OCI-LY3 (cell line): ENCODE measurements at regions not wholly inside any gene's neighbourhood (a gene's known extent, or its start where the extent isn't known, plus 50 kb on each side); places are given as distances from the start of the nearest gene placed in this dataset.

ENCODE experiments used
- H2AFZ ChIP-seq: fragments of 200-600, 300-600 bp; shearing (Covaris generic); 2 replicates; pipeline ENCODE4 v1.6.0; 2014; ENCODE audit warnings: antibody characterized with exemption, low read depth, low read length
- H3K27ac ChIP-seq: fragments of 200-600, 300-600 bp; sonication (generic); 2 replicates; pipeline ENCODE4 v1.5.1; 2014; ENCODE audit warnings: mild to moderate bottlenecking, low read length, moderate library complexity, mixed read lengths
- H3K27me3 ChIP-seq: fragments of 200-600, 300-600 bp; sonication (generic); 2 replicates; pipeline ENCODE4 v1.6.1; 2014; ENCODE audit warnings: low read depth, low read length, mixed read lengths
- H3K36me3 ChIP-seq: fragments of 200-600, 300-600 bp; sonication (generic); replicated peaks from 2 replicates; pipeline ENCODE3; 2014; ENCODE audit warnings: low read depth, low read length, mixed read lengths
- H3K4me1 ChIP-seq: fragments of 300-600, 200-600 bp; sonication (generic); 2 replicates; pipeline ENCODE4 v1.6.1; 2014; ENCODE audit warnings: low read length, mixed read lengths
- H3K4me2 ChIP-seq: fragments of 200-600, 300-600 bp; sonication (generic); 2 replicates; pipeline ENCODE4 v1.6.1; 2014; ENCODE audit warnings: low read length, mixed read lengths
- H3K4me3 ChIP-seq: fragments of 300-600, 200-600 bp; sonication (generic); 2 replicates; pipeline ENCODE4 v1.5.1; 2014; ENCODE audit warnings: antibody characterized with exemption, mild to moderate bottlenecking, low read length, moderate library complexity
- H3K79me2 ChIP-seq: fragments of 300-600, 200-600 bp; shearing (Covaris generic); 2 replicates; pipeline ENCODE4 v1.6.1; 2014; ENCODE audit warnings: mild to moderate bottlenecking, low read length, mixed read lengths
- H3K9ac ChIP-seq: fragments of 300-600, 200-600 bp; shearing (Covaris generic); 2 replicates; pipeline ENCODE4 v1.6.0; 2014; ENCODE audit warnings: mild to moderate bottlenecking, low read length, moderate library complexity
- H3K9me3 ChIP-seq: fragments of 200-600, 300-600 bp; shearing (Covaris generic); 2 replicates; pipeline ENCODE4 v1.6.1; 2014; ENCODE audit warnings: low read length, mixed read lengths; ENCODE audit not compliant: insufficient read depth
- H4K20me1 ChIP-seq: fragments of 200-600, 300-600 bp; sonication (generic); 2 replicates; pipeline ENCODE4 v1.6.1; 2016; ENCODE audit warnings: low read length, mixed read lengths; ENCODE audit not compliant: insufficient read depth
- CTCF ChIP-seq: fragments of 200-600, 300-600 bp; sonication (generic); IDR thresholded peaks from 2 replicates; pipeline ENCODE4 v1.5.1; 2014; ENCODE audit warnings: antibody characterized with exemption, low read length, low read depth
- EZH2phosphoT487 ChIP-seq: fragments of 200-600 bp; shearing (Covaris generic); IDR thresholded peaks from 2 replicates; pipeline ENCODE4 v1.6.1; 2018; ENCODE audit warnings: antibody characterized with exemption, mixed run types, low read depth

GRCh38 chr2:181836583-181836982 is 54.9 kb upstream of the ITPRID2 start:
- no peak overlapping the region for H3K4me2 ChIP-seq
- no peaks in the 10 kb centered on the region for H3K9me3 ChIP-seq
- no peaks in the 10 kb centered on the region for H3K79me2 ChIP-seq
- H3K27me3 ChIP-seq = no peaks in the 10 kb centered on the region
- no peak overlapping the region for H3K27ac ChIP-seq
- H4K20me1 ChIP-seq = no peaks in the 10 kb centered on the region
- H3K36me3 ChIP-seq = no peaks in the 10 kb centered on the region
- no peaks in the 10 kb centered on the region for H3K4me1 ChIP-seq
- H2AFZ ChIP-seq = no peak overlapping the region
- TF ChIP-seq EZH2phosphoT487 (no peak), CTCF (no peak)
- no peak overlapping the region for H3K9ac ChIP-seq
- H3K4me3 ChIP-seq = no peak overlapping the region

GRCh38 chr2:181837563-181837962 is 54.0 kb upstream of the ITPRID2 start:
- Histone ChIP-seq H3K79me2 (no peaks in the 10 kb centered on the region), H3K9ac (no peak overlapping the region), H3K4me2 (no peak overlapping the region), H3K9me3 (no peaks in the 10 kb centered on the region), H2AFZ (no peak overlapping the region), H3K4me3 (no peak overlapping the region), H3K36me3 (no peaks in the 10 kb centered on the region), H3K4me1 (no peaks in the 10 kb centered on the region), H3K27me3 (no peaks in the 10 kb centered on the region; the same call in 1 of the 2 replicates), H4K20me1 (no peaks in the 10 kb centered on the region), H3K27ac (no peak overlapping the region)
- TF ChIP-seq EZH2phosphoT487 = no peak
- TF ChIP-seq CTCF = no peak

GRCh38 chr2:181839811-181840210 is 51.7 kb upstream of the ITPRID2 start:
- Histone ChIP-seq H2AFZ (no peak overlapping the region), H3K4me3 (no peak overlapping the region), H3K27ac (no peak overlapping the region), H4K20me1 (no peaks in the 10 kb centered on the region), H3K9ac (no peak overlapping the region), H3K79me2 (no peaks in the 10 kb centered on the region), H3K36me3 (no peaks in the 10 kb centered on the region), H3K9me3 (no peaks in the 10 kb centered on the region), H3K4me2 (no peak overlapping the region), H3K27me3 (no peaks in the 10 kb centered on the region; the same call in 1 of the 2 replicates), H3K4me1 (no peaks in the 10 kb centered on the region)
- TF ChIP-seq CTCF (no peak), EZH2phosphoT487 (no peak)

GRCh38 chr2:181841079-181841478 is 50.5 kb upstream of the ITPRID2 start:
- H3K9me3 ChIP-seq = no peaks in the 10 kb centered on the region
- no peak overlapping the region for H3K9ac ChIP-seq
- no peaks in the 10 kb centered on the region; the same call in 1 of the 2 replicates for H3K27me3 ChIP-seq
- H3K27ac ChIP-seq = no peak overlapping the region
- no peak overlapping the region for H3K4me2 ChIP-seq
- no peaks in the 10 kb centered on the region for H4K20me1 ChIP-seq
- no peaks in the 10 kb centered on the region for H3K36me3 ChIP-seq
- H3K4me3 ChIP-seq = no peak overlapping the region
- no peaks in the 10 kb centered on the region for H3K4me1 ChIP-seq
- TF ChIP-seq CTCF = no peak
- TF ChIP-seq EZH2phosphoT487 = no peak
- H2AFZ ChIP-seq = no peak overlapping the region
- no peaks in the 10 kb centered on the region for H3K79me2 ChIP-seq
